HG02678 (cell line): ENCODE measurements at regions not wholly inside any gene's neighbourhood (a gene's known extent, or its start where the extent isn't known, plus 50 kb on each side); places are given as distances from the start of the nearest gene placed in this dataset.

Experiments used
- ATAC-seq: cut with Tn5 transposase; IDR thresholded peaks from one replicate; pipeline ENCODE4 v1.9.1; 2021; ENCODE audit warnings: mild to moderate bottlenecking, moderate library complexity; ENCODE audit not compliant: unreplicated experiment

DNA sequence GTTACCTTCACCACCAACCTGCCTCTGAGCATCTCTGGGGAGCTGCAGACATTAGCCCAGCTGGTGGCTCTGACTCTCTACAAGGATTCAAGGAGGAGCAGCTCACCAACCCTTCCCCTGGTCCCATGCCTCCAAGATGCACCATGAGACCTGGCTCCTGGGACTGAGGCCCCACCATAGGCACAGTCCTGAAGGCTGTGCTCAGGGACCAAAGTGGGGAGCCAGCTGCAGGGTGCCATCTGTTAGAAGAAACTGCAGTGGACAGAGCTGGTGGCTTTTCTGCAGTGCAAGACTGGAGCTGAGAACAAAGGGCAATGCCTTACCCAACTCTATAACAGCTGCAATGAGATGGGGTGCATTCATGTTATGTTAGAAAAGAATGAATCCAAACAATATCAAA, 581.6 kb downstream of the TCERG1L start:
- no peak for ATAC-seq

DNA sequence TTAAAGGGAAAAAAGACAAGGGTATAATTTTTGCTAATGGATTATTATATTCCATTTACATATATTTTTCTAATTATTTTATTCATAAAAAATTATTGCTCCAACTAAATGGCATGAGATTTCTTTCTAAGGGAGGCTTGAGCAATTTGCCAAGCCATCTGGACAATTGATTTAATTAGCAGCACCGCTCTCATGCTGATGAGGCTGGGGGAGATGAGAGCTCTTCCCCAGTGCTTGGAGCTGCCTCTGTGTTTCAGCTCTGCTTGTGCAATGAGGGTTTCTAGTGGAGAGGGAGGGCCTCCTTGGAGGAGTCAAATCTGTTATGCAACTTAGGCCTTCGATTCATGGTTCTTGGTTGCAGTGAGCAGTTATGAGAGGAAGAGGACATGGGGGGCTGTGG, 574.3 kb downstream of the TCERG1L start:
- no peak for ATAC-seq

DNA sequence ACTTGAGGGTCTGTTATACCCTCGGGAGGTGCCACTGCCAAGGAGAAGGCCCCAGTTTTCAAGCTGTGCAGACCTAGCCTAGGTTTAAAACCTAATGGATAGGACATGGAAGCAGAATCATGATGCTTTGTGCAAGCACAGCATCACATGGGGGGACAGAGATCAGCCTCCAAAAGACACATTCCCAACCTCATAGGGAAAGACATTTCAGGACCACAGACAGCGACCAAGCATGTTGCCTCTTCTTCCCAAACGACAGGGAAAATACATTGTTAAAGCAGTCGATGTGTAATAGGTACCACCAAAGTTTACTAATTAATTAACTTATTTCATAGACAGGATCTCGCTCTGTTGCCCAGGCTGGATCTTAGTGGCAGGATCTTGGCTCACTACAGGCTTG, 573.9 kb downstream of the TCERG1L start:
- no peak for ATAC-seq

DNA sequence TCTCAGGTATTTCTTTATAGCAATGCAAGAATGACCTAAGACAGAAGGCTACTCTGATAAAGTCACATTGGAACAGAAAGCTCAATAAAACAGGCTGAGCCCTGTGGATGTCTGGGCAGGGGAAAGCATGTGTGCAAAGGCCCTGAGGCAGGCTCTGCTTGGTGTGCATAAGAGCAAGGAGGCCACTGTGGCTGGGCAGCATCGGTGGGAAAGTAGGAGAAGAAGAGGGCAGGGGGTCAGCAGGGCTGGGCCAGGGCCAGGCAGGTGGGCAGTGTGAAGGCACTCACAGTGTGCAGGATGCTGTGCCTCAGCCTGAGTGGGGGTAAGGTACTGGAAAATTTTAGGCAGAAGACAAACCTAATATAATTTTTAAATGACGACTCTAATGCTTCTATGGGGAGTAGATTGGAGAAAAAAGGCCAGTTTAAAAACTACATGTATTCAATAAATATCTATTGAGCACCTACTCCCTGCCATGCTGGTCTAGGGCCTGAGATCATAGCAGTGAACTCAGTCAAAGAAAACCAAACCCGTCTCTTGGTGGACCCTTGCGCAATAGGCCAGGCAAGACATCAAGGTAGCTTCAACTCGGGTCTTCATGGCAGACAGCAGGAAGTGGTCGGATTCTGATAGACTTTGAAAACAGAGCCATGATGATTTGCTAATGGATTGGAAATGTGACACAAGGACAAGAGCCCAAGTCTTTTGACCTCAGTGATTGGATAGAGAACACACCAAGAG, 572.3 kb downstream of the TCERG1L start:
- no peak for ATAC-seq

DNA sequence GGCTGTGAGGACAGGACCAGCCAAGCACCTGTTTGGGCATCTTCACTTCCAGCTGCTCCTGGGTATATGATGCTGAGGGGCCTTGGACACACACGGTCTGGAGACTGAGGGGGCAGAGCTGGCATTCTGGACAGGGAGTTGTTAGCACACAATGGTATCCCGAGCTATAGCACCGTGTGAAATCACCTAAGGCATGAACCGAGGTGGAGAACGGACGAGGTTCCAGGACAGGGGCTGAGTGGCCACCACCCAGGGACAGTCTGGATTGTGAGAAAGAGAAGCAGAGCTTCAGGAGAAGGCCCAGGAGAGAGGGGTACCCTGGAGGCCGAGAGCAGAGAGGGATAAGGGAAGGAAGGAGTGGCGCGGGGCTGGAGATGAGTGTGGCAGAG, 571.8 kb downstream of the TCERG1L start:
- ATAC-seq: no peak

DNA sequence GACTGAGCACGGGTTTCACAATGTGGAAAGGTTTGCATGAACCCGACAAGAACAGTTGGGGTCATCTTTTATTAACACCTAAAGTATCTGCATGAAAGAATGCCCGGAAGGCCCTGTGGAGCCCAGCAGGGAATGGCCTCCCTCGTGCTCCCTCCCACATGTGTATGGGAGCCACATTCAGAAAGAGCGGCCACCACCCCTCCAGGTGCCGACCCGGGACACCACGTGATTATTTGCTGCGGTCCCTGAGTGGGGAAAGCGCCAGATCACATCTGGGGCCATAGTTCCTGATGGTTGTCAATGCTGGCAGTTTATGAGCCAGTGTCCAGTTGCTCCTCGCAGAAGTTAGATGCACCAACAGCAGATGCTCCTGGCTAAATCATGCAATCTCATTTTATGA, 571.4 kb downstream of the TCERG1L start:
- ATAC-seq: no peak

DNA sequence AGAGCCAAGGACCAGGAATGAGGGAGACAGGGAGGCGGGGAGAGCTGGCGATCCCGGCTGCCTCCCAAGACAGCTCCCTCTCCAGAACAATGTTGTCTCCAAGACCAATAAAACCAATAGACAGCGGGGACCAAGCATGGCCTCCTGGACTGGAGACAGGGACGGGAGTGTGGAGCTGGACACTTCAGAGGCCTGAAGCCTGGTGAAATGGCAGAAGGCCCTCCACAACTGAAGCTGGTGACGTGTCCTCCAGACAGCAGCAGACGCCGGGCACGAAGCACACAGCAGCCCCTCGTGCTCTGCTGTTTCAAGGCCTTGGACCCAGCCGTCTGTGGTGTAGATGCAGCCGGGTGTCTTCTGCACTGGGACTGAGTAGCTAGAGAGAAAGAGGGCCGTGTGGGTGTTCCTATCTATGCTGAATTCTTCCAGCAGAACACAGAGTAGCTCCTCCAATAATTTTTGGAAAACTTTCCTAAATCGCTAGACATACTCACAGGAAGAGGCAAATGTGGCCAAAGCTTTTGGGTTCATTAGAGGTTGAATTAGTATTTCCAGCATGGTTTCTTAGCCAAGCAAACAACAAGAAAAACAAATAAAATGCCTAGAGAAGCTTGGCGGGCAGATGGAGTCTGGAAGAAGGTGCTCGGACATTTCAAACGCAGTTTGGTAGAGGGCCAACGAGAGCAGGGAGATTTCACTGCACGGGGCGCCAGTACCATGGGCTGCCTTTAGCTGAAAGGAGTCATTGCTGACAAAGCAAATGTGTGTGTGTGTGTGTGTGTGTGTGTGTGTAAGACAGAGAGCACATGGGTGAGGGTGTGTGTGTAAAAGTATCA, 570.4 kb downstream of the TCERG1L start:
- no peak for ATAC-seq

DNA sequence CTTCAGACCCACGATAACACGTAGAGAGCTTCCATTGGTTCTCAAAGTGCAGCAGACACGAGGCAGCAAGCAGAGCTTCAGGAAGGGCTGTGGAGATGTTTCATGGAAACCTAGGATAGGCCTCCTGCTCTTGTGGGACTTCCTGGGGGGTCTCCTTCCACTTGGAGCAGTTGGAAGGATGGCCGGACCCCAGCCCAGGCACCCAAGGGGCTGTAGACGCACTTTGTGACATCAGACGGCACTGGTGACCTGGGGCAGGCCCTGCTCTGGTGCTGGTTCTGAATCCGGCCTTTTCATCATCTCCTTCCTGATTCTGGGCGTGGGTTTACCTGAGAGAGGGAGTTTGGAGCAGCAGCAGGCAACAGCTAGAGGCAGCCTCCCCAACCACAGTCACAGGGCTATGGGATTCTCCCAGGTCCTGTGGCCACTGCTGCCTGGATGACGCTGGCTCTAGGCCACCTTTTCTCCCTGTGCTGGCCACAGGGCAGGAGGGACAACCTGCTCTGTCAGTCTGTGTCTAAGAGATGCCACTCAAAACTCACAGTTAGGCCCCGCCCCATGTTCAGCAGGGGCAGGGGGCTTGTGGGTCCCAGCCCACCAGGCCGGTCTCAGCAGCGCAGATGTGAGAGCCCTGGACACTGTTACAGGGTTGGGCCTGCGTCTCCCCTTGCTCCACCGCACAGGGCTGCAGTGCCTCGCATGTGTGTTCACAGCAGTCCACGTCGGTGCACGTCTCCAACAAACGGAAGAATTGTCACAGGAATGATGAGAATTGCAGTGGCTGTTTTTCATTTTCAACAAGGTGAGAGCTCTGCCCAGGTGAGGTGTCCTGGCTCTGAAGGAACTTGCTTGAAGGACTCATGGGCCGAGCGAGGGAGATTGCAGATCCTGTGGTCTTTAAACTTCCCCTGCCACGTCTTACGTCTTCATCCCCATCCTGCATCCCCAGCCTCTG, 569.3 kb downstream of the TCERG1L start:
- no peak for ATAC-seq

DNA sequence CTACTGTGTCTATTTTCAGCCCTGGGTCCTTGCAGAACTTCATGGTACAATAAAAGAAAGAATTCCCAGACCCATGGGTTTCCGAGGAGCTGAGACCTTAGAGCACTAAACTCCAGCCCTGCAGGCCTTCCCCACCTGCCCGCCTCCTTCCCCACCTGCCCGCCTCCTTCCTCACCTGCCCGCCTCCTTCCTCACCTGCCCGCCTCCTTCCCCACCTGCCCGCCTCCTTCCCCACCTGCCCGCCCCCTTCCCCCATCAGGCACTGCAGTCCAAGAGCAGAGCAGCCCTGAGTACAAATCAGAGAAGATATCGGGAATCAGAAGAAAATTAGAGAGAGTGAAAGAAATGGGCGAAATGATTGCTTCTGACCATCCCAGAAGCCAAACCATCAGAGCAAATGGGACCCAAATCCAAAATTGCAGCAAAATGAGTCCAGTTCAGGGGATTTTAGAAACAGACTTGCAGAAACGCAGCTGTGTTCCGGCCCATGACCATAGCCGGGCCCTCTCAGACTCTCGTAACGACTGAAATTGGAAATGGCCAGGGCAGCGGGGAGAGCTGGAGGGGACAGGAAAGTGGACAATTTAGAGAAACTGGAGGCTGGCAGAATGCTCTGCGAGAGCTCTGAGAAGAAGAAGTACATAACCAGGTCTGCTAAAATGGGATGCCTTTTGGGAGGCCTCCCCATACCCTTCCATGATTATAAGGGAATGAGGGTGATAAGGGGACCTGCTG, 568.4 kb downstream of the TCERG1L start:
- no peak for ATAC-seq

DNA sequence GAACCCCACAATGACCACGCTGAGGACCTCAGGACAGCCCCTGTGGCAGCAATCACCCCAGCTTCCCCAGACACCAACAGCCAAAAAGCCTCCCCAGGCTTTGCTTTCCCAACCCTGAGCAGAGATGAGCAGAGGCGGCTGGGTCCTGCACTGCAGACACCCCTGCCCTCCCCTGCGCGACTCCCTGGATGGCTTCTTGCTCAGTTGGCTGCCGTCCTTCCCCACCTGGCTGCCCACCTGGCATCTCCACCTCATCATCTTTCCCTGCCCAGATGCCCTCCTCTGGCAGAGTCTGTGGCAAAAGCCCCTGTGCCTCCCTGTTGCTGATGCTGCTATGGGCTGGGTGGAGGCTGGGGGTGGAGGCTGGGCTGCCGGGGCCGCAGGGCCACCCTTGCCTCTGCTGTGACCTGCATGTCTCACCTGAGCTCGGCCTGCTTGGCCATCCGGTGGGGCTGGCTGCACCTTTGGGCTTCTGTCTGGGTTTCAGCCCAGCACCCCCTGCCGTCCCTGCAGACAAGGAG, 567.7 kb downstream of the TCERG1L start:
- no peak for ATAC-seq

DNA sequence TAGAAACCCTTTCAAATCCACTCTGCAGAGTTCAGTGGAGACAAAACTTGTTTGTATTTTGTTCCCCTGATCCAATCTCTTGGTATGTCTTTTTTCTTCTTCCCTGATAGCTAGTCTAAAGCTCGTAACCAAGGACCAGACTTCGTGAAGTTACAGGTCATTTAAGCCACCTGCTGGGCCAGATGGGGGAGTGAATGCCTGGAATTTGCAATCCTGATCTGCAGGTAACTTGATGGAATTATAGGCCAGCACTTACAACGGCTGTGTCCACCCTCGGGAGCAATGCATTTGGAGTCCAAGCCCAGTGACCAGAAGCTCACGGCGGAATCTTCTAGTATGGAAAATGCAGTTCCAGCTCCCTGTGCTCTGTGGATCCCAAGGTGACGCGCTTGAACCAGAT, 566.9 kb downstream of the TCERG1L start:
- no peak for ATAC-seq

DNA sequence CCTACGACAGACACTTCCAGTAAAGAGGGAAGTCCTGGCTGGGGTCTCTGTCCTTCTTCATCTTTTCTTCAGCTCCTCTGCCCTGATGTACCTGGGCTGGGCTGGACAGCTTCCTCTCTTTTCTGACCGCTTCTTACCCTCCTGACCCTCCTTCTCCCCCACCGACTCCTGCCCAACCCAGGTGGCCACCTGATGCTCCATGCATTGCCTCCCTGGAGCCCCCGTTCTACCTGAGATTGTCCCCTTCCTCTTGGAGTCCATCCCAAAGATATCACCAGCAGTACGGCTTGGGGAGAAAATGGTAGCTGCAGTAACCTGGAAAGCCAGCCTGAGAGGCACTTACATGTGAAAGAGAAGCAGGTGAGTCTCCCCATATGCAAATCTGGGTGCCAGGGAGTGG, 566.3 kb downstream of the TCERG1L start:
- no peak for ATAC-seq

DNA sequence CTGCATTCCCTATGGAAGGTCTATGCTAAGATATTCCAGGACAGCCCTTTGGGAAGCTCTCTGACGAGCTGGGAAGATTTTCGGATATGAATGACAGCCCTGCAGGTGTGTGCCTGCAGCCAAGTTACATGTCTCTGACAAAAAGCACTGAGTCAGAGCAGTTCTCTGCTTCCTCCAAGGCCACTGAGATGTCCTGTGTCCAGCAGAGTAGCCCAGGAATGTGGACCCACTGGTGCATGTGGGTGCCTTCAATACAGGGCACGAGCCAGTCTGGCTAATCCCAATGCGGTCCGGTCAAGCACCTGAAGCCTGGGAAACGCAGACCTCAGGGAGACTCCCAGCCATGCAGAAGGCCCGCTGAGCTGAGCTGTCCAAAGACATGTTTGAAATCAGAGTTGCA, 565.7 kb downstream of the TCERG1L start:
- ATAC-seq: no peak

DNA sequence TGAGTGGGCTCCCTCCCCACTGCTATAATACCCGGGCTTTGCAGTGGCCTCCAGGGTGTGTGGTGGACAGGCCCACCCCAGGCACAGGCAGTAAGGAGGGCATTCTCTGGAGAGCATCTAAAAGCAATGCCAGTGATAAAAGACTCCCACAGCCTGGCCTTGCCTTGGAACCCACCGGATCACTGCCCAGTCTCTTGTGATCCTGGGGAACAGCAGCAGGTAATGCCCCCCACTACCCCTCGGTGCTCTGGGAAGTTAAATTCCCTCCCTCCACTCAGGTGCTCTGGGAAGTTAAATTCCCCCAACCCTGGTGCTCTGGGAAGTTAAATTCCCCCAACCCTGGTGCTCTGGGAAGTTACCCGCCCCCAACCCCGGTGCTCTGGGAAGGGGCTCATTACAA, 565.2 kb downstream of the TCERG1L start:
- no peak for ATAC-seq

DNA sequence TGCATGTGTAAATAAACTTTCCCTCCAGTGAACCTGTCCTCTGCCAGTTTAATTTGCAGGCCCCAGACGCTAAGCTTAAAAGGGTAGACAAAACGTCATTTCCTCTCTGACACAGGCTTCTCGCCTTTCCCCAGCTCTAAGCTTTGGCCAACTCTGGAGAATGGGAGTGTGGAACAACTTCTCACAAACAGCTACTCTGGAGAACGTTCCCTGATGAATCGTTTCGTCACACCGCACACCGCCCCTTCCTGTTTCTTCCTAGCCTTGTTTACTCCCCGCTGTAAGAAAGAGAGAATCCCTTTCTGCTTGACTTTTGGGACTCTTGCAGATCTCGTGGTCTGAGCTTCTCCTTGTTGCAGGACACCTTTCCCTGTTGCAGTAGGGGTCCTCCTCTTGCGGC, 564.2 kb downstream of the TCERG1L start:
- ATAC-seq: no peak

DNA sequence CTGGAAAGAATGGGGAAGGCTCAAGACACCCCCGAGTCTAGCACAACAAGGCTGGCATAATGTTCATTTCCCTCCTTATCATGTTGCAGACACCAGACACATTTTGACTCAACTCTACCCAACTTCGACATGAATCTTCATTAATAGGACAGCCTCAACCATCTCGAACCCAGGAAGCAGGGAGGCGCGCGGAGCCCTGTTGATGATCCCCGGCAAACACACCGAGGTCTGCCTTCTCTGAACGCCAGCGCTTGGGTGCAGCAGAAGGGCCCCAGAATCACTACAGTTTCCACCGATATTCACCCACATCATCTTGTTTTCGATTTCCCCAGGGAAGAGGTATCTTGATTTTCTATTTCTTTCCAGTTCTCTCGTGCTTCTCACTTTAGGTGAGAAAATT, 563.6 kb downstream of the TCERG1L start:
- no peak for ATAC-seq

DNA sequence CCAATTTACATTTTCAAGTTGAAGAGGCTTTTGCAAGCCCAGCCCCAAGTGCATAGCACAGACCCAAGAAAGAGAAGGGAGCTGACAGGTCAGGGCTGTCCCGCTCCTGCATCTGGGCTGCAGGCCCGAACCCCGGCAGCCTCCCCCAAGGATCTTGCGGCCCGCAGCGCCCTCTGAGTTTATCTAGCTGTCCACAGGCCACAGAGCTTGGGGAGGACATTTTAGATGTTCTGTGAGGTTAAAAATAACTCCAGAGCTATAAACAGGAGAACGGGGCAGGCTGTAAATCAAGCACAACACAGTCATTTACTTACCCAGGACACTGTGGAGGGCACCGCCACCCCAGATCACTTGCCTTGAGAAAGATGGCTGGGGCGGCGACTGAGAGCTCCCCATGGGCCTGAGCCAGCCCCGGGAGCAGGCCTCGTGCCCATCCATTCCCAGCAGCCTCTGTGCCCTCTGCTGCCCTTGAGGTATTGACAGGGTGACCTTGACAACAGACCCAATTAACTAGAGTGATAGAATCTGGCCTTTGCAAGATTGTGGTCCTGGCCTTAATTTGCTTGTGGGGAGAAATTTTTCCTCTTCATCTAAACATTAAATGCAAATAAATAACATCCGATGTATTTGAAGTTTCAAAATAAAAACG, 563.0 kb downstream of the TCERG1L start:
- ATAC-seq: no peak

DNA sequence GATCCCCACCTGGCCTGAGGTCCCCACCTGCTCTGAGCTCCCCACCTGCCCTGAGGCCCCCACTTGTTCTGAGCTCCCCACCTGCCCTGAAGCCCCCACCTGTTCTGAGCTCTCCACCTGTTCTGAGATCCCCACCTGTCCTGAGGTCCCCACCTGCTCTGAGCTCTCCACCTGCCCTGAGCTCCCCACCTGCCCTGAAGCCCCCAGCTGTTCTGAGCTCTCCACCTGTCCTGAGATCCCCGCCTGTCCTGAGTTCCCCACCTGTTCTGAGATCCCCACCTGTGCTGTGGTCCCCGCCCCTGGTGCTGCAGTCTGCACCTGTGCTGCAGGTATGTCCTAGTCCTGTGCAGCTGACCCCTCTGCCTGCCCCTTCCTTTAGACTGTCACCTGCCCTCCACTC, 561.6 kb downstream of the TCERG1L start:
- no peak for ATAC-seq

DNA sequence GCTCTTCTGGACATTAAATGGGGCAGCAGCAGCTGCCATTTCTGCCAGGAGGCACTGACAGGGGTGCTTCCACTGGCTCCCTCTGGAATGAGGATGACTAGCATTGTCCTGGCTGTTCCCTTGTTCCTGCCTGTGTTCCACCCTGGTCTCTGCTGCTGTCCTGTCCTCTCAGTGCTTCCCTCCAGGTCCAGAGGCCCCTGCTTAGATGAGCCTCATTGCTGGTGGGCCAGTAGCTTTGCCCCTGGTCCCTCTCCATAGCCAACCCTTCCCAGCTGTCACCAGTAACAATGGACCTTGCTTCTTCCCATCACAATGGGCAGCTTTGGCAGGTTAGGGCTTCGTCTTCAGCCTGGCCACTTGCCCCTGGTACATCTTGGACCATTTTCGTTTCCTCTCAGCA, 561.1 kb downstream of the TCERG1L start:
- ATAC-seq: no peak
